ENCODE measurements at regions not wholly inside any gene's neighbourhood (a gene's known extent, or its start where the extent isn't known, plus 50 kb on each side); places are given as distances from the start of the nearest gene placed in this dataset.

DNA sequence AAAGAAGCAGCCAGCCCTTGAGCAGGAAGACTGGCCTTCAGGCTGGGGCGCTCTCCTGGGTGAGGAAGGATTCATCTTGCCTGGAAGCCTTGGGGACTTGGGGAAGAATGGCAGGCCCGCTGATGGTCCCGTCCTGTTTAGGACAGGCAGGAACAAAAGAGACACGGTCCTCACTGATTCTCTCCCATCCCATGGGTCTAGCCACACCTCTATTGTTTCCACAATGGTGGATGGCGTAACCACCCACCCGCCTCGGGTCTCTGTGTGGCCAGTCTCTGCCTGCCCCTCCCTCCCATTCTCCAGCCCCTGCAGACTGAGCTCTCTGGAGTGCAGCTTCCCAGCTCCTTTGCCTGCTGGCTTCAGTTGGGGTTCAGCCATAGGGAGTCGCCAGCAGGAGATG lies 284.3 kb downstream of the UACA start:
- no peak overlapping the region for H4K5ac ChIP-seq (ENCODE audit: insufficient read length, low read depth, low read length)
- no peaks in the 10 kb centered on the region for H3K4me1 ChIP-seq (replicated peaks in 1 of 4; ENCODE audit: control insufficient read depth in 3 of 4, insufficient read depth in 4 of 4, low read length in 3 of 4)
- ChIA-PET CTCF (ENCODE audit: partially characterized antibody) (interaction anchor here (0.8 to 9.8 kb wide), 5 partner anchors 9 to 1016 kb away, joined by 3 to 81 read pairs (median 4); no protein-coding TSS in a partner anchor), POLR2A (ENCODE audit: partially characterized antibody) (no interaction called here)
- no peaks in the 10 kb centered on the region for H3K79me2 ChIP-seq (ENCODE audit: control insufficient read depth in 1 of 2, insufficient read depth in 2 of 2, low read length in 2 of 2)
- no peak overlapping the region; the same call in 1 of the 2 replicates for H3K18ac ChIP-seq (ENCODE audit: extremely low read depth, low read length)
- no peak overlapping the region for H3K56ac ChIP-seq (replicated peaks; ENCODE audit: insufficient read length, low read depth, low read length)
- H4K20me1 ChIP-seq (replicated peaks in 1 of 2; ENCODE audit: control insufficient read depth in 1 of 2, insufficient read depth in 2 of 2, low read length in 2 of 2): no peaks in the 10 kb centered on the region
- no peak overlapping the region for H2BK120ac ChIP-seq (replicated peaks; ENCODE audit: low read depth, low read length)
- H4K8ac ChIP-seq (ENCODE audit: extremely low read depth, insufficient read depth, low read length): no peak overlapping the region
- H2AK5ac ChIP-seq (ENCODE audit: low read depth, low read length): no peak overlapping the region
- H3K27ac ChIP-seq (ENCODE audit: low read depth, low read length): no peak overlapping the region
- no peaks in the 10 kb centered on the region for H3K79me1 ChIP-seq (ENCODE audit: low read depth, low read length)
- no peak overlapping the region for H2BK5ac ChIP-seq (ENCODE audit: low read depth, low read length)
- no peak overlapping the region for H2BK20ac ChIP-seq (ENCODE audit: low read length)
- H3K9me3 ChIP-seq (ENCODE audit: insufficient read depth in 2 of 2, low read depth in 1 of 2, low read length in 1 of 2): no peaks in the 10 kb centered on the region
- H2BK15ac ChIP-seq (ENCODE audit: low read length): no peak overlapping the region
- DNase-seq (ENCODE audit: low read depth in 1 of 2, low spot score in 2 of 2): no peak
- no peak overlapping the region for H3K14ac ChIP-seq (ENCODE audit: insufficient read length)
- H4K91ac ChIP-seq (replicated peaks; ENCODE audit: insufficient read length, low read length): no peak overlapping the region
- H3K23me2 ChIP-seq (ENCODE audit: low read depth, low read length): no peaks in the 10 kb centered on the region; the same call in 1 of the 2 replicates
- H3K27me3 ChIP-seq (replicated peaks in 1 of 4; ENCODE audit: control insufficient read depth in 3 of 4, extremely low read depth in 1 of 4, insufficient read depth in 3 of 4, low read length in 3 of 4): no peaks in the 10 kb centered on the region
- H3K36me3 ChIP-seq (ENCODE audit: control insufficient read depth in 2 of 4, insufficient read depth in 4 of 4, low read length in 3 of 4): no peaks in the 10 kb centered on the region
- no peak overlapping the region for H3K4me3 ChIP-seq (ENCODE audit: extremely low read depth in 1 of 4, insufficient read depth in 2 of 4, low read depth in 3 of 4, low read length in 4 of 4)
- no peak overlapping the region for H2BK12ac ChIP-seq (ENCODE audit: low read depth, low read length)
- H3K23ac ChIP-seq (ENCODE audit: insufficient read length): no peak overlapping the region
- H3K9ac ChIP-seq (replicated peaks in 1 of 4; ENCODE audit: extremely low read depth in 1 of 4, low read depth in 3 of 4, low read length in 3 of 4): no peak overlapping the region
- WGBS, 2 experiments (ENCODE audit: extremely low coverage in 1 of 2, insufficient coverage in 1 of 2, insufficient read length in 1 of 2, insufficient replicate concordance in 2 of 2, low coverage in 1 of 2, low lambda C conversion rate in 2 of 2, missing lambda C conversion rate in 1 of 2): 90% methylated on average over 6 of the region's 8 CpGs; no CpG with 5 or more reads in 1 of the 2 experiments
- no peak overlapping the region for H2AFZ ChIP-seq (ENCODE audit: low read length)
- H3K4ac ChIP-seq (replicated peaks; ENCODE audit: insufficient read length, low read depth, low read length): no peak overlapping the region
- FAIRE-seq: no peak
- H3K4me2 ChIP-seq (ENCODE audit: insufficient read depth in 1 of 2, low read depth in 2 of 2, low read length in 2 of 2): no peak overlapping the region
- TF ChIP-seq POLR2AphosphoS5 (IDR thresholded peaks at IDR 0.05; ENCODE audit: low read depth, low read length) (no peak), HDAC2 (IDR thresholded peaks at IDR 0.05; ENCODE audit: borderline replicate concordance in 1 of 2, low read depth in 2 of 2, low read length in 2 of 2) (no peak), SP1 (IDR thresholded peaks at IDR 0.05; ENCODE audit: low read depth, low read length) (no peak), CREB1 (IDR thresholded peaks at IDR 0.05) (no peak), CTBP2 (IDR thresholded peaks at IDR 0.05; ENCODE audit: borderline replicate concordance, insufficient read depth, insufficient read length, low read length) (no peak), NRF1 (IDR thresholded peaks at IDR 0.05; ENCODE audit: low read depth, low read length) (no peak), BCL11A (IDR thresholded peaks at IDR 0.05; ENCODE audit: low read depth in 2 of 2, low read length in 2 of 2) (no peak), RAD21 (IDR thresholded peaks at IDR 0.05 in 1 of 2, conservative IDR thresholded peaks at IDR 0.05 in 1 of 2; ENCODE audit: low read depth in 2 of 2, low read length in 2 of 2) (no peak), SIN3A (conservative IDR thresholded peaks at IDR 0.05 in 1 of 2, IDR thresholded peaks at IDR 0.05 in 1 of 2; ENCODE audit: low read depth in 1 of 2, low read length in 2 of 2) (no peak), RNF2 (IDR thresholded peaks at IDR 0.05; ENCODE audit: borderline replicate concordance, low read depth, low read length, missing control alignments, poor library complexity, severe bottlenecking) (no peak), BRCA1 (IDR thresholded peaks at IDR 0.05; ENCODE audit: low read depth, low read length) (no peak), GABPA (IDR thresholded peaks at IDR 0.05; ENCODE audit: borderline replicate concordance, insufficient read depth, low read length) (no peak)
- TF ChIP-seq, protein P1, sequence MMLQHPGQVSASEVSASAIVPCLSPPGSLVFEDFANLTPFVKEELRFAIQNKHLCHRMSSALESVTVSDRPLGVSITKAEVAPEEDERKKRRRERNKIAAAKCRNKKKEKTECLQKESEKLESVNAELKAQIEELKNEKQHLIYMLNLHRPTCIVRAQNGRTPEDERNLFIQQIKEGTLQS (IDR thresholded peaks at IDR 0.05; ENCODE audit: insufficient read depth, low read depth, low read length): no peak

Measured in H1 (cell line).